GM10248 (cell line): ENCODE measurements at regions not wholly inside any gene's neighbourhood (a gene's known extent, or its start where the extent isn't known, plus 50 kb on each side); places are given as distances from the start of the nearest gene placed in this dataset.

Source experiments
- CTCF ChIA-PET: fragments of 300-600 bp; sonication (Branson Sonifier 250); formaldehyde crosslinking; extraction: SDS; loops from one replicate; lab custom pipeline; 2021; ENCODE audit warnings: antibody characterized with exemption; lab: Yijun Ruan, JAX
- POLR2A ChIA-PET: fragments of 350-650 bp; sonication (Branson Sonifier 250); formaldehyde crosslinking; extraction: SDS; loops from one replicate; lab custom pipeline; 2020; ENCODE audit warnings: antibody characterized with exemption; lab: Yijun Ruan, JAX
- DNase-seq: peaks from one replicate; pipeline ENCODE4 v3.0.0; 2012; ENCODE audit errors: extremely low spot score
- CTCF ChIP-seq: IDR thresholded peaks from 2 replicates; pipeline ENCODE4 v1.5.1; 2012; ENCODE audit warnings: mild to moderate bottlenecking, low read depth; ENCODE audit errors: extremely low read depth, missing control alignments, control extremely low read depth

- CTCF ChIA-PET = interaction anchor here (1.2 to 1.4 kb wide), 2 partner anchors 15 to 25 kb away, joined by 3 to 4 read pairs; no protein-coding TSS in a partner anchor
- TF ChIP-seq CTCF = no peak
- POLR2A ChIA-PET = no interaction called here
- no peak for DNase-seq
Measured at GRCh38 chr13:99663185-99663825, 162.0 kb downstream of the TM9SF2 start.

DNA sequence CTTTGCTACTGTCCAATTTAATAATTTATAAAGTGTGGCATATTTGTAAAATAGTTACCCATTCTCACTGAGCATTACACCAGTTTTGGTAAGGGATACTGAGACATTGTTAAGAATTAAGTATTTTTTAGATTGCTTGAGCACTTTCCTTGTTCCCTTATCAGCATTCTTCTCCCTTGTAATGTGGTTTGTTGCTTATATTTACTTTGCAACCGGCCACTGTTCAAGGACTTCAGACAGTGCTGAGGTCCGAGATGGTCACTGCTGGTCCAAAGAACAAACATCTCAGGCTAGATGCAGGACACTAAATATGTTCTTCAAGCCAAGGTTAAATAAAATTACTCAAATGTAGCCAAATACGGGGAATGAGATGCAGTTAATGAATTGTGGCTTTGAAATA lies 161.4 kb downstream of the TM9SF2 start:
- no peak for TF ChIP-seq CTCF
- POLR2A ChIA-PET = no interaction called here
- CTCF ChIA-PET = no interaction called here
- no peak for DNase-seq

GRCh38 chr13:99661791-99662190 lies 160.5 kb downstream of the TM9SF2 start:
- ChIA-PET CTCF (interaction anchor here (1.5 to 1.7 kb wide), 2 partner anchors 25 to 853 kb away, joined by 5 read pairs; no protein-coding TSS in a partner anchor), POLR2A (interaction anchor here (0.7 kb wide), 1 partner anchor 956 kb away, joined by 7 read pairs; no protein-coding TSS in a partner anchor)
- no peak for DNase-seq
- TF ChIP-seq CTCF = no peak

DNA sequence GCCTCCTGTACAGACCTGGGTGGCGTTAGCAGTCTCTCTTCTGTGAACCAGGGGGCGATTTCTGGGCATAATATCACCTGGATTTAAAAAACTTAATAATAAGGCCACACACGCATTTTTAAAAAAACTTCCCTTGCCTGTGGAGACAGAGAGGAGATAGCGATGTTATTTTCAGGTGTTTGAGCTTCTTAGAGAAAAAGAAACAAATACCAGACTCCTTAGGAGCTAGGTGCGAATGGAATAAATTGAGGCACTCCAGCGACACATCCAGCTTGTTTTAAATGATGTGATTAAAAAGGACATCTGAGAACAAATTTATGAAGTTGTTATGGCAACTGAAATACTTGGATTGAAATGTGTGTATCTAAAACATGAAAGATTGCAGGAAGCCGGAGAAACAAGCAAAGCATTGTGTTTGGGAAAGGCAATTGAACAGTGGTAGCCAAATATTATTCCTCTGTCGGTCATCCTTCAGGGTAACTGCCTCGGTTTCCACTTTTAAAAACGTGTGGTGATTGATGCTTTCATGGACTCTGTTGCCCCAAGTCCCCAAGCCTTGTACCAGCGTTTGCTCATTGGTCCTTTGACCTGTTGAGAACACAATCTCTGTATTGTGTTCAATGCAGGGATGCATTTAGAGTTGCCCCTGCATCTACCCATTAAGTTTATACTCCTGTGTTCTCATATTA lies 158.7 kb downstream of the TM9SF2 start:
- CTCF ChIA-PET = no interaction called here
- TF ChIP-seq CTCF = no peak
- POLR2A ChIA-PET = no interaction called here
- no peak for DNase-seq

- TF ChIP-seq CTCF = no peak
- ChIA-PET POLR2A (no interaction called here), CTCF (interaction anchor here (1.2 to 5.9 kb wide), 2 partner anchors 10 to 222 kb away, joined by 3 to 62 read pairs; no protein-coding TSS in a partner anchor)
- no peak for DNase-seq
Measured at GRCh38 chr13:99659226-99659625, 158.0 kb downstream of the TM9SF2 start.

GRCh38 chr13:99658261-99658991 lies 157.2 kb downstream of the TM9SF2 start:
- TF ChIP-seq CTCF = peak; percentile 49
- ChIA-PET POLR2A (interaction anchor here (0.5 kb wide), 1 partner anchor 159 kb away, joined by 5 read pairs; no protein-coding TSS in a partner anchor), CTCF (interaction anchor here (0.6 to 6.6 kb wide), 8 partner anchors 9 to 1111 kb away, joined by 3 to 62 read pairs (median 5); no protein-coding TSS in a partner anchor)
- no peak for DNase-seq
